ENCODE measurements at regions not wholly inside any gene's neighbourhood (a gene's known extent, or its start where the extent isn't known, plus 50 kb on each side); places are given as distances from the start of the nearest gene placed in this dataset.
"Not testable (repeated sequence)": the region's sequence is repeated elsewhere in the genome, so short reads cannot be mapped to it uniquely, and the experiment has no call there.

DNA sequence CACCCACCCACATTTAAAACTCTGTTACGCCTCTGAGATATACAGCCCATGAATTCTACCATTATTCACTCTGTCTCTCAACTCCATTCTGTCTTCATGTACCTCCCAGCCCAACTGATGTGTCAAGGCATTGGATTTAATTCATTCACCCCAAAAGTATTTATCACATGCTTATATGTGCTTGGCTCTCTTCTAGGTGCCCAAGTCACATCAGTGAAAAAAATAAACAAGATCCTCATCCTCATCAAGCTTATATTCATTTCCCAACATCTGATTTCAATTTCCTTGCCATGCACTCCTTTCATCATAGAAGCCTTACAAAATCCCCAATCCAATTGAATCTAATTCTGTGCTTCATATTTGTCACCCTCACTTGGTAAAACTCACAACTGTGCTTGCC is 967.6 kb downstream of the LTN1 start:
- H3K27ac ChIP-seq, result no peak overlapping the region
- ChIA-PET CTCF (no interaction called here), POLR2A (ENCODE audit: low non-redundant PET) (no interaction called here)
- no peak for TF ChIP-seq CTCF (conservative IDR thresholded peaks at IDR 0.05; ENCODE audit: low read depth)
- DNase-seq (ENCODE audit: low spot score), result no peak

GRCh38 chr21:28018741-28019669 is 973.7 kb downstream of the LTN1 start:
- H3K27ac ChIP-seq, result no peak overlapping the region
- no peak for DNase-seq (ENCODE audit: low spot score)
- POLR2A ChIA-PET (ENCODE audit: low non-redundant PET), result no interaction called here
- 0 out of 2 replicates have a peak, but pooled peaks have one; percentile 13 for TF ChIP-seq CTCF (conservative IDR thresholded peaks at IDR 0.05; ENCODE audit: low read depth)
- CTCF ChIA-PET, result interaction anchor here (1.0 kb wide), 1 partner anchor 19 kb away, joined by 3 read pairs; no protein-coding TSS in a partner anchor

- no peak for DNase-seq (ENCODE audit: low spot score)
- ChIA-PET POLR2A (ENCODE audit: low non-redundant PET) (no interaction called here), CTCF (interaction anchor here (0.6 to 1.0 kb wide), 2 partner anchors 20 to 95 kb away, joined by 3 read pairs; no protein-coding TSS in a partner anchor)
- H3K27ac ChIP-seq, result no peak overlapping the region
- TF ChIP-seq CTCF (conservative IDR thresholded peaks at IDR 0.05; ENCODE audit: low read depth), result no peak
Observed at GRCh38 chr21:28018213-28018612, 974.5 kb downstream of the LTN1 start.

GRCh38 chr21:28016571-28016970 is 976.1 kb downstream of the LTN1 start:
- TF ChIP-seq CTCF (conservative IDR thresholded peaks at IDR 0.05; ENCODE audit: low read depth), result no peak
- no peak for DNase-seq (ENCODE audit: low spot score)
- POLR2A ChIA-PET (ENCODE audit: low non-redundant PET), result no interaction called here
- CTCF ChIA-PET, result interaction anchor here (0.9 kb wide), 1 partner anchor 322 kb away, joined by 4 read pairs; no protein-coding TSS in a partner anchor
- H3K27ac ChIP-seq, result no peak overlapping the region

- POLR2A ChIA-PET (ENCODE audit: low non-redundant PET); H3K27ac ChIP-seq; DNase-seq (ENCODE audit: low spot score); CTCF ChIA-PET: not testable (repeated sequence)
Observed at GRCh38 chr21:28013123-28013522, 979.6 kb downstream of the LTN1 start.

- H3K27ac ChIP-seq; POLR2A ChIA-PET (ENCODE audit: low non-redundant PET); DNase-seq (ENCODE audit: low spot score); CTCF ChIA-PET: not testable (repeated sequence)
Observed at GRCh38 chr21:28011970-28012369, 980.7 kb downstream of the LTN1 start.

GRCh38 chr21:28008245-28008644 is 984.4 kb downstream of the LTN1 start:
- CTCF ChIA-PET; H3K27ac ChIP-seq; POLR2A ChIA-PET (ENCODE audit: low non-redundant PET); DNase-seq (ENCODE audit: low spot score): not testable (repeated sequence)

DNA sequence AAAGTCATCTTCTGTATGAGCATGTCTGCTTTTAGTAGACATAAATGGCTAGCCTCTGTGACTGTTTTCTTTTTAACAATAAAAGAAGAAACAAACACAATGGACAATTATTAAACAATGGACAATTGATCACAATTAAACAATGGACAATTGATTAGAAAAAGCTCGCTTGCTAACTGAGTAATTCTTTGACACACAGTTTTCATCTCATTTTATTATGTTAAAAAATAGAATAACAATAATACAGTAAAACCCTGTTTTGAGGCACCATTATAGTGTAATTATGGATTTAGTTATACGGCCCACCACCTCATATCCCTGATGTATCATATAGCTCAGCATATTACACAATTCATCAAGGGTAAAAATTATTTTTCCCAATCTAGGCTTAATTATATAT is 989.0 kb downstream of the LTN1 start:
- H3K27ac ChIP-seq; CTCF ChIA-PET; DNase-seq (ENCODE audit: low spot score); POLR2A ChIA-PET (ENCODE audit: low non-redundant PET): not testable (repeated sequence)

- H3K27ac ChIP-seq; CTCF ChIA-PET; DNase-seq (ENCODE audit: low spot score); POLR2A ChIA-PET (ENCODE audit: low non-redundant PET): not testable (repeated sequence)
Observed at GRCh38 chr21:27996906-27997305, 995.8 kb downstream of the LTN1 start.

DNA sequence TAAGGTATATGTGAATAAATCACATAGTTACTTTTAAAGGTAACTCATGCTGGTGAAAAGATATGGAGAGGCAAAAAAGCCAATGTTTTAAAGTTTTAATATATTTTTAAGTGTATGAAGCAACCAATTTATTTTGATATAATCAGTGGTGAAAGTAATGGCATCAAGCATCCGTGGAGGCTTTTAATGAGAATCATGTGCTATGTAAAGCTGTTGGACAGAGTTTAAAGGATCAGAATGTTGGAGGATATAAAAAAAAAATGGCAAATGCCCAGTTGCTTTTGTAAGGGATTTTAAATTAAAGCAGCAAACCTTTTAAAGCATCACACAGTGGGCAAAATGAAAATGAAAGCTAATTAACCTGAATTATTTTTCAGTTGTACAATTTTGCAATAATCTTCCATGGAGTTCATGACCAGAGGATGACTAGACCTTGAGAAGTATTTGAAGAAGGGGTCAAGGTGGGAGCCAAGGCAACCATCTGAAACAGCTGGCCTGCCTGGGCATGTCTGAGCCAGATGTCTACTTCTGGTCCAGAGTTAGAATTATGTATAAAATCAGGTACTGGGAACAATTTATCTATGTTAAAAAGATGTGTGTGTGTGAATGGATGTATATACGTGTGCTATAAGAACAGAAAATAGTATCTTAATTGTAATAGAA is 1007.9 kb downstream of the LTN1 start:
- H3K27ac ChIP-seq; POLR2A ChIA-PET (ENCODE audit: low non-redundant PET); CTCF ChIA-PET: not testable (repeated sequence)
- DNase-seq (ENCODE audit: low spot score), result peak; percentile 0

DNA sequence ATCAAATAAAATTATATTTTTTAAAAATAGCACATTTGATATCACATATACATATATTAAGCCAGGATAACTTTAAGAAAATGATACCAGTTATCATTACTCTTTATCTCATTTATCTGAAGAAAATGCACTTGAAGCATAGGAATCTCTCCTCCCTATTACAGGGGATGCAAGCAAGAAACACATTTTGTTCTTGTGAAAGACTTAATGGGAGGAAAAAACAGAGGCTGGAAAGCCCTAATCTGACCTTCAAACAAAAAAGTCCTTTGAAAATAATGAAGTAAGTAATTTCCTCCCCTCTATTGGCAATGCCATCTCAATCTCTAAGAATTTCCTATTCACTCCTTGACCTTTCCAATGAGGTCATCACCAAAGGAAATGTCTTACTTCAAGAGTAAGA is 1012.6 kb upstream of the ADAMTS5 start:
- DNase-seq (ENCODE audit: low spot score); POLR2A ChIA-PET (ENCODE audit: low non-redundant PET); H3K27ac ChIP-seq: not testable (repeated sequence)
- CTCF ChIA-PET, result interaction anchor here (0.6 kb wide), 1 partner anchor 23 kb away, joined by 3 read pairs; no protein-coding TSS in a partner anchor

Measured in RWPE1 (cell line).